Activated CD4-positive, alpha-beta T cell treated with anti-CD3 and anti-CD28 coated beads for 1 hour (primary cell): ENCODE measurements at regions not wholly inside any gene's neighbourhood (a gene's known extent, or its start where the extent isn't known, plus 50 kb on each side); places are given as distances from the start of the nearest gene placed in this dataset.

ENCODE experiments used
- DNase-seq: peaks from one replicate; pipeline ENCODE4 v3.0.0-alpha.2; 2020

DNA sequence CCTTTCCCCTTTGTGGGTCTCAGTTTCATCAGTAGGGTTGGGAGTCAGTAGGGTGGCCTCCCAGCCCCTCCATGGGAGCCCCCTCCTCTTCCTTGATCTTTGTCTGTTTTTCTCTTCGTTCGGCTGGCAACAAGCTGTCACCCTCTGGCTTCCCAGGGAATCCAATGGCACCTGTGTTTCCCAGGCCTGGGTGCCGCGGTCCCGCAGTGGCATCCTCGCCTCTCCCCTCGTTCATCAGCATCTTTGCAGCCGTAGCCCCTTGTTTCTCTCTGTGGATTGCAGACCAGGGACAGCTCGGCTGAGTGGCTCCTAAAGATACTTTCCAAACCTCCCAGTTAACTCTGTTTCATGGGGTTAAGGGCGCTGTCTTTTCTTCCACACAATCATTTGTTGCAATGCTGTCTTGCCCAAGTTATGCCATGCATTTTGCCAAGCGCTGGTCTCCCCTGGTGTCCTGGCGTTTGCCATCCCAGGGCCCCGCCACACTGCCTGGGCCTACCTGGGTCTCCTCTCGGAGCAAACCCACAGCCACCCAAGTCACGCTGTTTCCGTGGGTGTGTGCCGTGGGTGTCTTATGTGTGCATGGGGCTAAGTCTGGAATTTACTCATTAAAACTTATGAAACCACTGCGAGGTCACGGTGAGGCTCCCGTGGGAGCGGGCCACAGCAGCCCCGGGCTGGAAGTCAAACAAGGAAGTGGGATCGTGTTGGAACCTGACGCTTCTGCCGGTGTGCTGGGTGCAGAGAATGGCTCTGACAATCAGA is 189.4 kb upstream of the SHH start:
- no peak for DNase-seq

DNA sequence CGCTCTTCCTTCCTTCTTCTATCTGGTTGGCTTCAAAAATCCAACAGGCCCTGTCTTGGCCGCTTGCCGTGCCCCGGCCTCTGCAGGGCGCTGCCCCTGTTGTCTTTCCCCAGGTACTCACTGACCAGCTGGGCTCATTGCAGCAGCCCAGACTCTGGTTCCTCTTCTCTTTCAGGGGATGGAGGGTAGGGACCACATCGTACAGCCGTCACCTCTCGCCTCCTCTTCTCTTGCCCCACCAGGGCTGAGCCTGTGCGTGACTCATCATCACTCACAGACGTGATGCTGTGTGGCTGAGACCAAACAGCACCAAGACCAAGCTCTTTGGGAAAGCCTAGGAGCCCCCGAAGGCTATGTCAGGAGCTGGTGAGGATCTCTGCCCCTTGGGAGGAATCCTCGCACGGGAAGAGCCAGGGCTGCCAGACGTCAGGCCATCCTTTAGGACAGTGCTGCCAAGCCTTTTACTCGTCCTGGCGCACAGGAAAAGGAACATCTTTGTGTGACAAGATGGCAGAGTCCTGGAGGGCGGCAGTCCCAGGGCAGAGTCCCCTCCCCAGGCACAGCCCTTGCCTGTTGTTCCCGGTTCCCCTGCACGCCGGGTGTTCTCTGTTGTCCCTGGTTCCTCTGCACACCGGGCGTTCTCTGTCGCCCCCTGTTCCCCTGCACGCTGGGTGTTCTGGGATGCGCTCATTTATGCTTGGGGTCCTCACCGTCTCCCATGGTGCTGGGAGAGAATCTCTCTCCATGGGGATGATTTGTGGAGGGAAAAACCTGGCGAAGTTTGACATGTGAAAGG is 188.5 kb upstream of the SHH start:
- DNase-seq, result no peak

DNA sequence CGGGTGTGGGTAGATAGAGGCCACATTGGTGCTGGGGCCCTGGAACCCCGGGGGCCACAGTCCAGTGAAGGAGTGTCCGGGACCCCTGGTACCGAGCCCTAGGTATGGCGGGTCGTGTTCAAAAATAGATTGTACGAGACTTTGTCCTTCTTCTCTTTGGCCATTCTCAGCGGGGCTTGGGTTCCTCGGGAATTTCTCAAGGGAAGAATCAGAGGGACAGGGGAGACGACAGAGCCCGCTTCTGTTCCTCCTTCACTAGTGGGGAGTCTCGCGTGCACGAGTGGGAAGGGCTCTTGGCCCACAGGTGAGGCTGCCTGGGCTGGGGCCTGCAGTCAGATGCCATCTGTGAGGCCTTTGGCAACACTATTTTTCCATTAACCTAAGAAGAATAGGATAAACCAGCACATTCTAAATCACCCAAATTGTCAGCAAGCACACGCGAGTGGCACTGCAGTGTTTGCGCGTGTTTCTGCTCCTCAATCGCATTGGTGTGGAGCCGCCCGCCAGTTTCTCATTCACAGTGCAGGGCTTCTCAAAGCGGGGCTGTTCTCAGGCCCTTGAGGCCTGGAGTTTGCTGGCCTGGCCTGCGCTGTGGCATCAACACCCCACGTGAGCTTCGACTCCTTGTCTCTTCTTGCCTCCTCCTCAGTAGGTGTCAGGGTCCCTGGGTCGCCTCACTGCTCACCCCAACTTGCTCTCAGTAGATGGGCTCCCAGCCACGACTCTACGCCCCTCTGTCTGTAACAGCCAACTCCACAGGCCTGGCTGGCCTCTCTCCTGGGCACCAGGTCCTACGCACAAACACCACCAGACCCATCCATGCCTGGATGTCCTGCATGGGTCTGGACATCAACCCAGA is 187.6 kb upstream of the SHH start:
- DNase-seq, result no peak

DNA sequence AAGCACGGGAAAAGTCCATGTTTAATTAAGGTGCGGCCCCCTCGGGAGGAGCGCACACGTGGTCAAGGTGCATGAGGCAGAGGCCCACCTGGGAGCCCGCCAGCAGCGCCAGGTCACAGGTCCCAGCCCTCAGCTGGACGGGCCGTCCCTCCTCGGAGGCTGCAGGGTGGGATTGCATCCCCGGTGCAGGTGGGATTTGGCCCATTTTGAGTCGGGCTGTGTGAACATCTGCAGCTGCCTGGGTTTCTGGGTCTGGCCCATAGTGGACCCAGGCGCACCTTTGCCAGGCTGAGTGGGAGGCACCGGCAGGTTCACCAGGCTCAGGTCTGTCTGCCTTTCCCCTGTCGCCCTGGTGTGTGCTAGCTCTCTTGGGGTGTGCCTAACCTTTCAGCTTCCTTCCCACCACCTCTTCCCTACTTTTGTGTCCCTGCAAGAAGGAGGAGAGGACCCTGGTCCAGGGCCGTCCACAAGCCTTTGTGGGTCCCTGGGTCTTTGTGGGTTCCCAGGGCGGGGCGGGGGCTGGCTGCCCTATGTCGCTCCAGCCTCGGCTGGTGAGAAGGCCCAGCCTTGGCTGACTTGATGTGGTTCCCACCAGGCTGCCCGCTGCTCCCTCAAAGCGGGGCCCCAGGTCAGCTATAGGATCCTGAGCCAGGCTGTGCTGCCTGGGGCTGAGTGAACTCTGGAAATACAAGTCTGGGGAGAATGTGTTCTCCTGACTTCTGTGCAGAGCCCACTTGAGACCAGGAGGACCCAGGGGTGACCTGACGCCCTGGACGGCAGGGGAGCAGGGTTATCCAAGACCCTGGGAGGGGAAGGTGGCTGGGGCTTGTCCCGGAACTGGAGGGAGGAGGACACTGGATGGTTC is 186.7 kb upstream of the SHH start:
- no peak for DNase-seq

DNA sequence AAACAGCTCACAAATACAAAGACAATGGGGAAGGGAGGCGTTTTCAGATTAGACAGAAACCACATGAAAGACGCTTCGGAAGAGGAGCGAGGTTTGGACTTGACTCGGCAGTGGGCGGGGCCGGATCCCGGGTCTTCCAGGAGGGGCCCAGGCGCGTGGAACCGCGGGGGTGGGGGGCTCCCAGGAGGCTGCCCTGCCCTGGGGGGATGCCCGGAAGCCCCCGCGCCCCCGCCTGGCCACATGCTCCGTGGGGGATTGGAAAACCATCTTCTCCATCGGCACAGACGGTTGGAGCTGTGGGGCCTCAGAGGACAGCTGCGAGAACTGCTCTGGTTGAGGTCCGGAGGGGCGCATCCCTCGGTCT is 186.0 kb upstream of the SHH start:
- DNase-seq, result no peak

DNA sequence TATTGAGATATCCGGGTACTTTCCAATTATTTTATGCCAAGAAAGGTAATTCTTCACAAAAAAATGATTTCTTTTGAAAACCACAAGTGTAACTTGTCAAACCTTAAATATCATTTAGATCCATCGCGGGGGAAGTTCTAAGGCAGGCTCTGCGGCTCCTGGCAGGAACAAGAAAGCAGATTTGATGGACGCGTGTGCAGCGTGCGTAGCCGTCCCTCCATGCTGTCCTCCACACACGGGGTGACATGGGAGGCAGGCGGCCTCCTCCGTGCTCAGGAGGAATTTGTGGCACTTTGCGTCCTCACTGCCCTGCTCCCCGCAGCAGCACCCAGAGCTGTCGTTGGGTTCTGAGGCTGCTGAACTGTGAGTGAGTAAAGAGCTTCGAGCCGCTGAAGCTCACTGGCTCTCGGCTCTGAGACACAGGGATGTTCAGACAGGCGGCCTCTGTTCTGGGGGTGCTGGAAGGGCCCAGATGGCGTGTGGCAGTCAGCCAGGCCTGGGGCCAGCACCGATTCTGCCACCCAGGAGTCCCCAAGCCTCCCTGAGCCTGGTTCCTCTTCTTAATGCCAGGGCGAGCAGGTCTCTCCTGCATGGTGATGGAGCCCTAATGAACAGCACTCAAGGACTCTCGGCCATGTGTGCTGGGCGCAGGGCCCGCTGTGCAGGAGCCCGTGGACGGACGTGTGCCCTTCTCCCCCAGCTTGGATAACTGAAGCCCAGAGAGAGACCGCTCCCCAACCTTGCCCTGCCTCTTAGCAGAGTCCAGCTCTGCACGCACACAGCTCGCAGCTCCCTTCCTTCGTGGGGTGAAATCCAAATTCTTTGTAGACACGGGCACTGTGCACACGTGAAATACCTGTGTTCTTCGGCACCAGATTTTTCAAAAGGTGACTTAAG is 185.4 kb upstream of the SHH start:
- DNase-seq, result no peak

DNA sequence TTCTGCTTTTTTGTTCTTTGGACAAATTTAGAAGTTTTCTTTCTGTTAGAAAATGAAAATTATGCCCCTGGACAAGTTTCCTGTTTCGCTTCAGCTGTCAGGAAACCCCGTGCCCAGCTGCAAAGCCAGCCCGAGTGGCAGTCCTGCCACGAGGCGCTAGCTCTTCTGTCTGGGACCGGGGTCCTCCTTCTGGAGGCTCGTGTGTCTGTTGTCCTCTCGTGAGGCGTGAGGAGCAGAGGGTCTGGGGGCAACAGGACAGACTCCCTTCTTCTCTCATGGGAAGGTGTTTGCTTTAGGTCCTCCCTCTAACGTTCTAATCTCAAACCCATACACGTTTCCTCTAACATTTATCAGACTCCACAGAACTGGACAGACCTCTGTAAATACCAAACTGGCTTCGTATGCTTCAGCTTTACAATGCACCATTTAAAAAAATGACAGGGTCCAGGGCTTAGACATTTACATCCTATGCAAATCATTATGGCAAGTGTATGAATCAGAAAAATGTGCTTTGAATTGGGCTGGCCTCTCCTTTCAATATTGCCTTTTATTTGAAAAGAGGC is 184.5 kb upstream of the SHH start:
- DNase-seq, result no peak

DNA sequence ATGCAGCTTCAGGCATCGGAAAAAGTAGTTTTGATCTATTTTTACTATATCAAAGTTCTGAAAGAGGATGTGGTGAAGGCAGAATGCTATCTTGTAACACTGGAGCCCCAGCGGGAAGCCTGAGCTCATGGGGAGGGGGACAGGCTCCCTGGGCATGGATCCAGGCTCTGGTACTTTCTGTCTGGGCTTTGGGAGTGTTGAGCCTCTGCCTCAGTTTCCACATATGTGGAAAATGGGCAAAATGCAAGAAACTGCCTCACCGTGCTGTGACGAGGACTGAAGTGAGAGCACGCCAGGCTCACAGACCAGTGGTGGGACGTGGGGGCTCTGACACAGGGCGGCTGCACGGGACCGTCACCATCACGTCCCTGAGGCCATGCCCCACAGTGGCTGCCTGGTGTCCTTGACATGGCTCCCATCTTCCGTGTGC is 182.9 kb upstream of the SHH start:
- DNase-seq, result no peak

DNA sequence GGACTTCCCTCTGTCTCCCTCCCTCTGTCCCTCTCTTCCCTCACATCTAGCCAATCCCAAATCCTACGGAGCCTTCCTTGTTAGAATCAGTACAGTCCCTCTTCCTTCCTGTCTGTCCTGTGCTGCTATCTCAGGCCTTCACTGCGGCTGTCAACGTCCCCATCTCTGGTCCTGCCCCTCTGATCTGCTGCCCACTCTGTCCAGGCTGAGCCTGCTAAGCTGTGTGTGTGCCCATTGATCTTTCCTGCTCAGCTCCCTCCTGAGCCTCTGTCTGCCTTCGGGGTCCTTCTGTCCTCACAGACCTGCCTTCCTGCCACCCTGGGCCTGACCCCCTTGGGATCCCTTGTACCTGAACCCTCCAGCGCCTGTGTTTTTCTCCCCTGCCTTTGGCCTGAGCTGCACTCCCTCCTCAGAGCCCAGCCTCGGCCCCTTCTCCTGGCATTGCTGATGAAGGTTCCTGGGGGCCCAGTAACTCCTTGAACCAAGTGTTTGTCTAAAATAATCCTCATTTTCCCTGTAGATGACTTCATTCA is 182.1 kb upstream of the SHH start:
- DNase-seq, result no peak

DNA sequence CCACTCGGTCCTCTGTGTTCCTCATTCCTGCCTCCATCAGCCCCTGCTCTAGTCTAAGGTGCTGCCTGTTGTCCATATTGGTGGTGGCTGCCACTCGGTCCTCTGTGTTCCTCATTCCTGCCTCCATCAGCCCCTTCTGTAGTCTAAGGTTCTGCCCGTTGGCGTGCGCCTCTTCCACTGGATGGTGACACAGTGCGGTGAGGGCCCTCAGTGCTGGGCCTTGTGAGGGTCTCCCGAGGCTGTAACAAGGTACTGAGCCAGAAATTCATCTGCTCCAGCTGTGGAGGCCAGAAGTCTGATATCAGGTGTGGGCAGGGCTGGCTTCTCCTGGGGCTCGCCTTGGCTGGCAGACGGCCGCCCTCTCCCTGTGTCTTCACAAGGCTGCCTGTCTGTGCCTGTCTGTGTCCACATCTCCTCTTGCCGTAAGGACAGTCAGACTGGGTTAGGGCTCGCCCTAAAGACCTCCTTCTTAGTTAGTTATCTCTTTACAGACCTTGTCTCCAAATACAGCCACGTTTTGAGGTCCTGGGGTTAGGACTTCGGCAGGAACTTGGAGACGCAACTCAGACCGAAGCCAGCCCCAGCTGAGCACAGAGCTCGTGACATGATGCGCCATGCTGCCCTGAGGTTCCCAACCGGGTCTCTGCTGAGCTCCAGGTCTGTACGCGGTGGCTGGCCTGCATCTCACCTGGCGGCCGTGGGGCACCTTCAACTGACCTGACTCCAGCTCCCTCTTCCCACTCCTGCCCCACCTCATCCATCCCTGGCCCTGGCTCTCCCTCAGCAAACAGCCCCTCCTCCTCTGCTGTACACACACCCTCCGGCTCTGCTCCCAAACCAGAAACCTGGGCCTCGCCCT is 181.4 kb upstream of the SHH start:
- DNase-seq, result no peak

DNA sequence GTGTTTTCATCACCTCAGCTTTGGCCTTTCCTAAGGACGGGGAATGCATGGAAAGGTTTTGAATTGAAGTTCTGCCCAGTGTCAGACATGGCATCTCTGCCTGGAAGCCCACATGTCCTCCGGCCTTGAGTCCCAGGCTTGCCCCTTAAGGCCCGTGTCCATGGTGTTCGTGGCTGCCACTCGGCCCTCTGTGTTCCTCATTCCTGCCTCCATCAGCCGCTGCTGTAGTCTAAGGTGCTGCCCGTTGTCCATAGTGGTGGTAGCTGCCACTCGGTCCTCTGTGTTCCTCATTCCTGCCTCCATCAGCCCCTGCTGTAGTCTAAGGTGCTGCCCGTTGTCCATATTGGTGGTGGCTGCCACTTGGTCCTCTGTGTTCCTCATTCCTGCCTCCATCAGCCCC is 180.7 kb upstream of the SHH start:
- no peak for DNase-seq

DNA sequence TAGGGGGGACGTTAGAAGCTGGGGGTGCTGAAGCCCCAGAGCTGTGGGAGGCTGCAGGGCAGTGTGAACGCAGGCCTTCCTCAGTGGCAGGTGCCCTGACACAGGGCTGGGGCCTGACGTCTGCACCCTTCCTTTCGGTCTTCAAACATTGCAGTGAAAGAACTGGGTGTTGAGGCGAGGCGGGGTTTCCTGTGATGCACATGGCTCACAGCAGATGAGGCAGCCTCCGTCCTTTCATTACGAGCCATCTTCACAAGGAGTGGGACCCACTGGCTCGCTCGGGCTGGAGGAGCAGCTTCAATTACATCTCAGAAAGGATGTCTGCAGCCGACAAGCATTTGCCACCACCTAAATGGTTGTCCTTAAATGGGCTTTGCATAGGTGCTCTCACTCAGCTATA is 180.3 kb upstream of the SHH start:
- DNase-seq, result no peak

DNA sequence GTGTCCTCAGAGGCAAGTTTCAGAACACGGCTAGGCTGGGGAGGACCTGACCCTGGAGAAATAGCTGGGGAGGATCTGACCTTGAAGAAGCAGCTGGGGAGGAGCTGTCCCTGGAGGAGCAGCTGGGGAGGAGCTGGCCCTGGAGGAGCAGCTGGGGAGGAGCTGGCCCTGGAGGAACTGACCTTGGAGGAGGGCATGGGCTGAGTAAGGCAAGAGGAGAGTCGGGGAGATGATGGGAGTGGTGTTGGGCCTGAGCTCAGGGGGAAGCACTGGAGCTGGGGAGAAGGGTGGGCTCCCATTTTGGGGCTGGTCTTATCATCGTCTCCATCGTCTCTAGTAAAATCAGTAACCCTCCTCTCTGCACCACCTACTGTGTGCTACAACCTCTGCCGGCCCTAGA is 179.8 kb upstream of the SHH start:
- DNase-seq, result no peak

DNA sequence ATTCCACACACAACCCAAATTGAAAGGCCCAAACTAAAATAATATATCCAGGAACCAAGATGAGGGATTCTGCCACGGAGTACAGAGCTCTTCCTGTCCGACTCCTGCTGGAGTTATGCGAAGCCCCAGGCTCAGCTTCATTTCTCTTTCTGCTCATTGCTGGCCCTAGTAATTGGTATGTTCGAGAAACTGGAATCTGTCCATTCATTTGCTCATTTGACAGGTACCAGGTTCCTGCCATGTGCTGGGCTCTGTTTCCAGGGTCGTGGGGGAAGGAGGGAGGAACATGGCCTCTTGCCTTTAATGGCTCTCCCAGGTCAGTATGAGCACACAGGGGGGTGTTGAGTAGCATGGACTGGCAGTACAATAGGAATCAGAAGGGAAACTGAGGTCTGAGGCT is 179.2 kb upstream of the SHH start:
- DNase-seq, result no peak

DNA sequence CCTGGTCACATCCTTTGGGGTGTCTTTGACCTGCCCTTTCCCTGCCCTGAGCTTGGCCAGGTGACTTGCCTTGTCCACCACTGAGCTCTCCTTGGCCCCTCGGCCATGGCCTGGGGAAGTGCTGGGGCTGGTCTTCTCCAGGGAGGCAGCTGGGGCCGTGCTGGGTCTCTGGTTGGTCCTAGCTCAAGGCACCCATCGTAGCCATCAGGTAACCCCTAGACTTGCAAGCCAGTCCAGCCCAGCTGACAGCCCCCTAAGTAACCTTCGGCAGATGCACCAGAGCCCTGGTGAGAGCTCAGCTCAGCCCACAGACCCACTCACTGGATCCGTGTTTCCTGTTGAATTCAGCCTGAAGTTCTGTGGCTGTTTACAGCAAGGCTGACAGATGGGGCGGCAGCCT is 176.2 kb upstream of the SHH start:
- no peak for DNase-seq

DNA sequence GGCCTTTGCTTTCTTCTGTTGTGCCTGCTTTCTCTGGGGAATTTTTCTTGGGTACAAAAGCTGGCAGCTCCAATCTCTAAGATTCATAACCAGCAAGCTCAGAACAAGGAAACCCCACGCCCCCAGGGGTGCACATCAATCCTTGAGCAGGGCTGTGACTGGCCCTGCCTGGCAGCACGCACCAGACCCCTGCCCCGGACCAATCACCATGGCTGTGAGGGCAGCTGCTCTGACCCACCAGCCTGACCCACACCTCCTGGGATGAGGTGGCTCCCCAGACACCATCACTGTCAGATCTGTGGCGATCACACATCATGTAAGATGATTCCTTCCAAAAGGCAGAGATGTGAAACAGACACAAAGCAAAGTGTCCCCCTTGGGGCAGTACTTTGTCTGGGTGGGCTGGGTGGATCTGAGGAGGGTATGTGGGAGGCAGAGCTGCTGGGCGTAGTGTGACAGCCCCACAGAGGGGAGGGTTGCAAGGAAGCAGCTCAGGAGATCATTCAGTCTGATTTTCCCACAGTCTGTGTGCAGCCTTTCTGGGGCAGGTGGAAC is 175.5 kb upstream of the SHH start:
- DNase-seq, result no peak

DNA sequence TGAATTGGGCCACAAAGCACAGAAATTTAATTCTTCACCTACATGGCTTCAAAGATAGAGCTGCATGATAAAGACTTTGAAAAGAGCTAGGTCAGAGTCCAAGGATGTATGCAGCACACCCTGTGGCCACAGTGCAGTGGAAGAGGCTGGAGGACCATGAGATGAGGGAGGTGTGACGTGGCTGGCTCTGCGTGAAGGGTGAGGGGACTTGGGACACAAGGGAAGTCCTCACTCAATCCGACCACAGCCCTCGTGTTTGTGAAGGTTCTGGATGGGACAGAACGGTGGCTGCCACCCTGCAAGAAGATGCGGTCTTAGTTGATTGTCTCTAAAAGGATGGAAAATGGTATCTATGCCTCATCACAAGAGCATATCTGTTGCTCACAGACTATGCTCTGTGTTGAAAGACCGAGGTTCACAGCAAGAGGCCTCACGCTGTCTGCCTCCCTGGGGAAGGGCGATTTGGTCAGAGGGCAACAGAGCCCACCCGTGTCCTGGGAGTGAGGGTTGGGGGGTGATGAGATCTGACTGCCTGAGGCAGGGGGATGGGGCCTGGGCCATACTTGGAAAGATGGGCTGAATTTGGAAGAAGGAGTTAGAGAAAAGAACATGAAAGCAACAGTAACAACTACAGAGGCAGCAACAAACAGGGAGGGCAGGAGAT is 174.4 kb upstream of the SHH start:
- DNase-seq, result no peak

DNA sequence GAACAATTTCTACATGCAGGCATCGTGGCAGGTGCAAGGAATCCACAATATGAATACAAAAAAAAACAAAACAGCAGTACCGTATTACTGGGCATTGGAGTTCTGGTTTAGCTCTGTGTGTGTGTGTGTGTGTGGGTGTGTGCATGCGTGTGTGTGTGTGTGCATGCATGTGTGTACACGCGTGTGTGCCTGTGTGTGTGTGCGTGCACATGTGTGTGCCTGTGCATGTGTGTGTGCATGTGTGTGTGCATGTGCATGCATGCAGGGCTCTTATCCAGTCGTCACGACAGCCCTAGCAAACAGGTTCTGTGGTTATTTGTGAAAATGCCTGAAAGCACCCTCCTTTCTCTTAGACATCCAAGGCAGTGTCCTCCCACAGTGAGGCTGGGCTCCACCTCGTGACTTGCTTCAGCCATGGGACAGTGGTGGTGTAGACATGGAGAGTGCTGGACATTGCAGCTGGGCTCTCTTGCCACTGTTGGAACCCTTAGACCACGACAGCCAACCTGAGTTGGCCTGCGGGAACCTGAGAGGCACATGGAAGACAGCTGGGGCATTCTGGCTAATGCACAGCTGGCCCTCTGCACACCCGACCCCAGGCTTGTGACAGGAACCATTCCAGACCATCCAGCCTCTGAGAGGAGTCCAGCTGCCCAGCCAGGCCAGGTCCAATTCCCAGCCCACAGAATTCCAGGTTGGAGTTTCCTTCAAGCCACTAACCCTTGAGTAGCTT is 173.4 kb upstream of the SHH start:
- DNase-seq, result no peak
